ENCODE measurements at regions not wholly inside any gene's neighbourhood (a gene's known extent, or its start where the extent isn't known, plus 50 kb on each side); places are given as distances from the start of the nearest gene placed in this dataset.
A peak's percentile ranks its signal among the peaks of the same experiment; 100 is the strongest.

GRCh38 chr17:72409405-72410002 lies 288.7 kb downstream of the SOX9 start:
- no peak overlapping the region for H3K4me3 ChIP-seq
- no peak for DNase-seq (ENCODE audit: low read depth in 1 of 2, low spot score in 1 of 2)
- ChIA-PET POLR2A (no interaction called here), CTCF (interaction anchor here (0.8 to 1.2 kb wide), 3 partner anchors 14 to 147 kb away, joined by 3 read pairs; no protein-coding TSS in a partner anchor)
- H3K27ac ChIP-seq, result peak overlapping the region; percentile 73 to 76; a peak in 5 of 6 replicates
- ATAC-seq, result no peak
- H3K4me1 ChIP-seq, result peaks cover 74% of the 10 kb centered on the region
- no peak overlapping the region for H3K4me2 ChIP-seq
- no peaks in the 10 kb centered on the region for H3K9me3 ChIP-seq
- TF ChIP-seq USF2 (IDR thresholded peaks at IDR 0.05) (peak; percentile 53), JUN (IDR thresholded peaks at IDR 0.05) (no peak)
- 97% methylated on average over 2 of the region's 2 CpGs for WGBS (ENCODE audit: missing lambda C conversion rate)
- FAIRE-seq, result peak; percentile 91

GRCh38 chr17:72411124-72411563 lies 290.3 kb downstream of the SOX9 start:
- WGBS (ENCODE audit: missing lambda C conversion rate), result 73% methylated on average over 6 of the region's 6 CpGs
- ChIA-PET CTCF (interaction anchor here (0.7 to 1.0 kb wide), 2 partner anchors 21 to 137 kb away, joined by 3 to 4 read pairs; no protein-coding TSS in a partner anchor), POLR2A (interaction anchor here (0.6 kb wide), 1 partner anchor 23 kb away, joined by 4 read pairs; no protein-coding TSS in a partner anchor)
- Histone ChIP-seq H3K27ac (peak overlapping the region; percentile 32 to 56), H3K4me2 (peak overlapping the region; percentile 41), H3K9me3 (no peaks in the 10 kb centered on the region), H3K4me3 (no peak overlapping the region), H3K4me1 (peaks cover 59% of the 10 kb centered on the region)
- peak in 1 of 2 experiments; percentile 55 for DNase-seq (ENCODE audit: low read depth in 1 of 2, low spot score in 1 of 2)
- TF ChIP-seq FOSB (CRISPR knock-in tag; IDR thresholded peaks at IDR 0.05), result 0 out of 2 replicates have a peak, but pooled peaks have one; percentile 15
- TF ChIP-seq HOXB5 (CRISPR knock-in tag; IDR thresholded peaks at IDR 0.05), result no peak
- TF ChIP-seq FOSL2 (IDR thresholded peaks at IDR 0.05), result no peak
- peak; percentile 31; the same call in 1 of the 2 replicates for TF ChIP-seq FOSL2 (CRISPR knock-in tag; IDR thresholded peaks at IDR 0.05)
- TF ChIP-seq KDM5A (IDR thresholded peaks at IDR 0.05), result no peak
- TF ChIP-seq ZNF302 (CRISPR knock-in tag; IDR thresholded peaks at IDR 0.05), result no peak
- 0 out of 2 replicates have a peak, but pooled peaks have one; percentile 52 for TF ChIP-seq HOXA7 (CRISPR knock-in tag; IDR thresholded peaks at IDR 0.05)
- TF ChIP-seq POLR2AphosphoS2 (conservative IDR thresholded peaks at IDR 0.05; ENCODE audit: low read length), result no peak
- no peak for TF ChIP-seq BHLHE40 (IDR thresholded peaks at IDR 0.05; ENCODE audit: low read depth, low read length)
- TF ChIP-seq ATOH8 (CRISPR knock-in tag; IDR thresholded peaks at IDR 0.05; ENCODE audit: low read depth), result no peak
- no peak for FAIRE-seq
- no peak for ATAC-seq

GRCh38 chr17:72412650-72413076 lies 291.8 kb downstream of the SOX9 start:
- FAIRE-seq, result no peak
- CTCF ChIA-PET, result interaction anchor here (0.8 to 1.6 kb wide), 4 partner anchors 10 to 127 kb away, joined by 3 to 5 read pairs (median 4); no protein-coding TSS in a partner anchor
- 82% methylated on average over 5 of the region's 5 CpGs for whole genome bisulfite sequencing (ENCODE audit: missing lambda C conversion rate)

More at GRCh38 chr17:72412650-72413076, 291.8 kb downstream of the SOX9 start:
- DNase-seq (ENCODE audit: low read depth in 1 of 2, low spot score in 1 of 2) (no peak), ATAC-seq (no peak)
- POLR2A ChIA-PET, result no interaction called here
- TF ChIP-seq NR3C1 (IDR thresholded peaks at IDR 0.05) (no peak), RAD21 (conservative IDR thresholded peaks at IDR 0.05 in 1 of 2, IDR thresholded peaks at IDR 0.05 in 1 of 2) (no peak), CTCF (IDR thresholded peaks at IDR 0.05) (no peak), E2F6 (IDR thresholded peaks at IDR 0.05; ENCODE audit: borderline replicate concordance, low read depth) (no peak), POLR2A (IDR thresholded peaks at IDR 0.05; ENCODE audit: low read length) (no peak), HMGXB4 (CRISPR knock-in tag; IDR thresholded peaks at IDR 0.05; ENCODE audit: borderline replicate concordance) (no peak), MAZ (IDR thresholded peaks at IDR 0.05; ENCODE audit: borderline replicate concordance, low read depth, low read length) (no peak), HES2 (IDR thresholded peaks at IDR 0.05) (no peak)
- no peak overlapping the region for H3K4me3 ChIP-seq
- H3K9me3 ChIP-seq, result peaks cover 11% of the 10 kb centered on the region
- H3K4me1 ChIP-seq, result peaks cover 50% of the 10 kb centered on the region
- H3K27ac ChIP-seq, result peak overlapping the region in 1 of 2 experiments; percentile 16; a peak in 1 of 6 replicates
- H3K4me2 ChIP-seq, result no peak overlapping the region
